IPS-18a (cell line): ENCODE measurements at regions not wholly inside any gene's neighbourhood (a gene's known extent, or its start where the extent isn't known, plus 50 kb on each side); places are given as distances from the start of the nearest gene placed in this dataset.

Experiments used
- H3K27ac ChIP-seq: one replicate; pipeline ENCODE4 v1.5.1; 2013; ENCODE audit warnings: low read length
- H3K27me3 ChIP-seq: one replicate; pipeline ENCODE4 v1.6.1; 2013; ENCODE audit warnings: mild to moderate bottlenecking, low read length; ENCODE audit not compliant: control insufficient read depth, insufficient read depth
- H3K36me3 ChIP-seq: one replicate; pipeline ENCODE4 v1.6.1; 2013; ENCODE audit warnings: low read depth, low read length; ENCODE audit not compliant: control insufficient read depth
- H3K4me1 ChIP-seq: one replicate; pipeline ENCODE4 v1.6.1; 2013; ENCODE audit warnings: low read depth, low read length; ENCODE audit not compliant: control insufficient read depth
- H3K4me3 ChIP-seq: one replicate; pipeline ENCODE4 v1.5.1; 2013; ENCODE audit warnings: low read length
- H3K9ac ChIP-seq: one replicate; pipeline ENCODE4 v1.6.1; 2013; ENCODE audit warnings: mild to moderate bottlenecking, low read length, moderate library complexity
- H3K9me3 ChIP-seq: one replicate; pipeline ENCODE4 v1.6.1; 2013; ENCODE audit warnings: low read depth, low read length; ENCODE audit not compliant: control insufficient read depth

DNA sequence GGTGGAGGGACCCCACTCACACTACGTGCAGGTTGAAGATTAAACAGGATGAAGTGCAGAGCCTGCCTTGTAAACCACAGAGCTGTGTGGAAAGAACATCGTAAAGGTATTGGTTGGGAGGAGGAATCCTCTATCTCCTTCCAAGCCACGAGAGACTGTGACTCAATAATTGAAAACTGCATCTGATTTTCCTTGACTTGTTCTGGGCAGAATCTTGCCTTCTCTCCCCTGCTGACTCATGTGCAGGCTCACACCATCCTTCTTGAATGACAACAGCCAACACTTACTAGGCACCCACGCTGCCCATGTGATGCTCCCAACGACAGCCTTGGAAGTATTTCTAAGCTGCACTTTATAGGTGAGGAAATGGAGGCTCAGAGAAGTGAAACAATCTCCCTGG is 563.0 kb downstream of the MIAT start:
- H3K9ac ChIP-seq: no peak overlapping the region
- H3K36me3 ChIP-seq: no peaks in the 10 kb centered on the region
- no peak overlapping the region for H3K4me3 ChIP-seq

DNA sequence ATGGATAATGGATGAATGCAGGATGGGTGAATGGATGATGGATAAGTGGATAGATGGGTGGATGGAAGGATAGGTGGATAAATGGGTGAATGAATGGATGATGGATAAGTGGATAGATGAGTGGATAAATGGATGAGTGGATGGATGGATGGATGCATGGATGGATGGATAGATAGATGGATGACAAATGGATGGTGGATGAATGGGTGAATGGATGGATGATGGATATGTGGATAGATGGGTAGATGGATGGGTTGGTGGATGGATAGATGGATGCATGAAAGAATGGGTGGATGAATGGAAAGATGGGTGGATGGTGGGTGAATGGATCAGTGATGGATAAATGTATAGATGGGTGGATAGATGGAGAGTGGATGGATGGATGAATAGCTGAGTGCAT is 564.8 kb downstream of the MIAT start:
- H3K4me3 ChIP-seq: no peak overlapping the region
- H3K36me3 ChIP-seq: no peaks in the 10 kb centered on the region
- no peak overlapping the region for H3K9ac ChIP-seq
- no peaks in the 10 kb centered on the region for H3K9me3 ChIP-seq
- no peaks in the 10 kb centered on the region for H3K4me1 ChIP-seq
- H3K27me3 ChIP-seq: no peaks in the 10 kb centered on the region
- H3K27ac ChIP-seq: no peak overlapping the region

More for the DNA sequence above, 563.0 kb downstream of the MIAT start:
- Histone ChIP-seq H3K9me3 (no peaks in the 10 kb centered on the region), H3K27me3 (no peaks in the 10 kb centered on the region), H3K27ac (no peak overlapping the region), H3K4me1 (no peaks in the 10 kb centered on the region)

DNA sequence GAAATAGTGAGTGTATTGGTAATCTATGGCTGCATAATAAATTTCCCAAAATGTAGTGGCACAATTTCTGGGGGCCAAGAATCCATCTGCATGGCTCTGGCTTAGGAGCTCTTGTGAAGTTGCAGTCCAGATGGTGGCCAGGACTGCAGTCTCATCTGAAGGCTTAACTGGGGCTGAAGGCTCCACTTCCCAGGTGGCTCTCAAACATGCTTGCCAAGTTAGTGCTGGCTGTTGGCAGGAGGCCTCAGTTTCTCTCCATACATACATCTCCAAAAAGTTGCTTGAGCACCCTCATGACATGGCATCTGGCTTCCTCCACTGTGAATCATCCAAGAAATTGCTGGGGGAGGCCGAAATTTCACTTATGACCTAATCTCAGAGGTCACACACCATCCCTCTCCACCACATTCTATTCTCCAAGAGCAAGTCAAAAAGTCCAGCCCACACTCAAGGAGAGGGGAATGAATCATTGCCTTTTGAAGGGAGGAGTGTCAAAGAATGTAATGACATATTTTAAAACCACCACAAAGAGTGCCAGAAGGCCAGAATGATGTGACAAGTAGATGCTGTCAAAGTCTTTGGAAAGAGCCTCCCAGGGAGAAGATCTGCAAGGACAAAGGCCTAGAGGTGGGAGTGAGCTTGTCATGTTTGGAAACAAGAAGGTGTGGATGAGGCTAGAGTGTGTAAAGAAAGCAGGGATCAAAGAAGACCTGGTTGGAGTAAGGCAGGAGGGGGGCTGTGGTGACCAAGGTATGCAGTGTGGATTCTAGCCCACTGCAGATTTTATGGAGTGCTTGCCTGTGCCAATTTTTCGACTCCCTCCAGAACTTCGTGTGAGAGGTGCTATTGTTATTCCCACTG is 566.2 kb downstream of the MIAT start:
- no peak overlapping the region for H3K27ac ChIP-seq
- H3K9ac ChIP-seq: no peak overlapping the region
- H3K36me3 ChIP-seq: no peaks in the 10 kb centered on the region
- no peaks in the 10 kb centered on the region for H3K9me3 ChIP-seq
- H3K4me3 ChIP-seq: no peak overlapping the region
- H3K4me1 ChIP-seq: no peaks in the 10 kb centered on the region
- no peaks in the 10 kb centered on the region for H3K27me3 ChIP-seq

DNA sequence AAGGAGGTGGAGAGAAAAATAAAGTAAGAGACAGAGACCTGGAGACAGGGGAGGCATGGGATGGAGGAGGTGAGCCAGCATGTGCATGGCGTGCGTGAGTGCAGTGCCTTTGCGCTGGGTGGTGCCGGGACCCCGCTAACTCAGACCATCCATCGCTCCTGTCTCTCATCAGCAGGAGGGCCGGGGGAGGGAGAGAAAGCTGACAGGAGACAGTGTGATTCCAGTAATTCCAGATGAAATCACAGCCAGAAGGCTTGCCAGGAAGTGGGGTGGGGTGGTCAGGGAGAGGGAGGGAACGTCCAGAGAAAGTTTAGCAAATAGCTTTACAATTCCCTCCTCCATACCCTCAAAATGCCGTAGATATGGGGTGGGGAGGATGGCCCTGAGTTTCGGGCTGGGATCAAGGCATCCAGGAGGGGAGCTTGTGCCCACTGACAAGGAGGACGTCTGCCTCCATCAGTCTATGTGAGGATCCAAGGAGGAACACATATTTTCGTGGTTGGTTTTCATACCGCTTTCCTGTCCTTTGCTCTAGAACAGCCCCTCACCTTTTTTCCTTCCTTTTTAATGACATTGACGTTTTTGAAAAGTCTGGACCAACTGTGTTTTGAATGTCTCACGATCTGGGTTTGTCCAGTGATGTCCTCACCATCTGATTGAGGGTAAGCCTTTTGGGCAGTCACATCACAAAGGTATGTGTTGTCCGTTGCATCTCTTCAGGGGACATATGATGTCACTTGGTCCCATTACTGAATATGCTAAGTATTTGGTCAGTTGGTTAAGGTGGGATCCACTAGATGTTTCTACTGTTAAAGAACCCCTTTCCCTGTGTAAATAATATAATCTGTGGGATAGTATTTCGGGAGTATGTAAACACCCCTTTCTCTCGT is 567.3 kb downstream of the MIAT start:
- H3K4me1 ChIP-seq: no peaks in the 10 kb centered on the region
- no peak overlapping the region for H3K4me3 ChIP-seq
- H3K9ac ChIP-seq: no peak overlapping the region
- H3K27ac ChIP-seq: no peak overlapping the region
- H3K9me3 ChIP-seq: no peaks in the 10 kb centered on the region
- H3K36me3 ChIP-seq: no peaks in the 10 kb centered on the region
- no peaks in the 10 kb centered on the region for H3K27me3 ChIP-seq

DNA sequence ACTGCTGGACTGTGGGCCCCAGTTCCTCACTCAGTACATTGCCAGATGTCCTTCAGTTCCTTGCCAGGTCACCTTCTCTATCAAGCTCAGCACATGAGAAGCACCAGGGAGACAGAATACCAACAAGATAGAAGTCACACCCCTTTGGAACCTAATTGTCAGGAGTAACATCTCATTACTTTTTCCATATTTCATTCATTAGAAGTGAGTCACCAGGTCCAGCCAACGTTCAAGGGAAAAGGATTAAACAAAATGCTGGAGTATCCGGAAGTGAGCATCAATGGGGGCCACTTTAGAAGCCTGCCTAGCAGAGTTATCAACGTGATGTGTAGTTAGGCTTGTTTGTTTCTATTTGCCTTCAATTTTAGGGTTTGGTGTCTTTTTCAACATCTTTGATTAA is 569.3 kb downstream of the MIAT start:
- no peak overlapping the region for H3K4me3 ChIP-seq
- no peaks in the 10 kb centered on the region for H3K4me1 ChIP-seq
- no peaks in the 10 kb centered on the region for H3K36me3 ChIP-seq
- no peaks in the 10 kb centered on the region for H3K9me3 ChIP-seq
- no peak overlapping the region for H3K27ac ChIP-seq
- no peak overlapping the region for H3K9ac ChIP-seq
- H3K27me3 ChIP-seq: no peaks in the 10 kb centered on the region

DNA sequence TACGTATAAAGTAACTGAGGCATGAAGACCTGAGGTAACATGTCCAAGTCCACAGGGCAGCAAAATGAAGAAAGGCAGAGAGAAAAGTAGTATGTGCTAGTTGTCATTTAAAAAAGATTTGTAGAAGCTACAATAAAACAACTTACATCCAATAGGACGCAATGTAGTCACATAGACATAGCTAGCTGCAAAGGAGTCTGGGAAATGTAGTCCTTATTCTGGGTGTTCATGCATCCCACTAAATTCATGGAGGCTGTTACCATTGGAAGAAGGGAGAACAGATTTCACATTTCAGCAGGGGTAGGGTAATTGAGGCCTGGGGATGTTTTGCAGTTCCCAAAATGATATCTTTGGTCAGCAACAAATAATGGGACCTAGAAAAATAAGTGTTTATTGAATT is 571.4 kb downstream of the MIAT start:
- Histone ChIP-seq H3K9me3 (no peaks in the 10 kb centered on the region), H3K4me1 (no peaks in the 10 kb centered on the region)

DNA sequence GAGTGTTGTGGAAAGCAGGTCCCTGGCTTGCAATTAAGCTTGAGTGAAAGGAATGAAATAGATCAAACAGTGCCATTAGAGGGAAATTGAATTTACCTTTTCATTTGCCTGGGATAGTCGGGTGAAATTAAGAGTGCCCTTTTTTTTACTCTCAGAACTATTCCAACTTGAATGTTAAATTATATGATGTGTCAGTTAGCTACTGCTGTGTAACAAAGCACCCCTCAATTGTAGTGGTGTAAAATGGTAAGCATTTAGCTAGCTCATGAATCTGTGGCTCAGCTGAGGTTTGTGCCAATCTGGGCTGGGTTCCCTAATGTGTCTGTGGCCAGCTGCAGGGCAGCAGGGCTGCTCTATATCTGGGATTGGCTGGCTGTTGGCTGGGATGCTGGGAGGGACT is 571.4 kb downstream of the MN1 start:
- Histone ChIP-seq H3K27ac (no peak overlapping the region), H3K36me3 (no peaks in the 10 kb centered on the region), H3K4me3 (no peak overlapping the region), H3K9ac (no peak overlapping the region), H3K9me3 (no peaks in the 10 kb centered on the region), H3K4me1 (no peaks in the 10 kb centered on the region), H3K27me3 (no peaks in the 10 kb centered on the region)

More for the DNA sequence above, 571.4 kb downstream of the MIAT start:
- Histone ChIP-seq H3K9ac (no peak overlapping the region), H3K27me3 (no peaks in the 10 kb centered on the region), H3K4me3 (no peak overlapping the region), H3K36me3 (no peaks in the 10 kb centered on the region), H3K27ac (no peak overlapping the region)

DNA sequence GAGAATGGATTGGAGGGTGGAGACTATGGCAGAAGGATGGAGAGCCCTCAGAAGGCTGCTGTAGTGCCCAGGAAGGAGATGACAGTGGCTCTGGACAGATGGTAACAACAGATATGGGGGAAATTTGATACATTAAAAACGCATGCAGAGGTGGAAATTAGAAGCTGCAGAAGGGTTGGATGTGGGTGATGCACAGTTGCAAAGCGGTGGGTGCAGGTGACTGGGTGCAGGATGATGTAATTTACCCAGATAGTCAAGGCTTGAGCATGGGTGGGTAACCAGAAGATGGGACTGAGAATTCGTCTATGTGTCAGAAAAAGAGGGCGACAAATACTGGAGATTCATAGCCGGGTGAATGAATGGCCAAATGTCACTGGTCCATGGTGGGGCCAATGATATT is 570.3 kb downstream of the MN1 start:
- H3K36me3 ChIP-seq: no peaks in the 10 kb centered on the region
- no peak overlapping the region for H3K9ac ChIP-seq
- H3K4me3 ChIP-seq: no peak overlapping the region
- no peaks in the 10 kb centered on the region for H3K27me3 ChIP-seq
- H3K9me3 ChIP-seq: no peaks in the 10 kb centered on the region
- H3K4me1 ChIP-seq: no peaks in the 10 kb centered on the region
- H3K27ac ChIP-seq: no peak overlapping the region

DNA sequence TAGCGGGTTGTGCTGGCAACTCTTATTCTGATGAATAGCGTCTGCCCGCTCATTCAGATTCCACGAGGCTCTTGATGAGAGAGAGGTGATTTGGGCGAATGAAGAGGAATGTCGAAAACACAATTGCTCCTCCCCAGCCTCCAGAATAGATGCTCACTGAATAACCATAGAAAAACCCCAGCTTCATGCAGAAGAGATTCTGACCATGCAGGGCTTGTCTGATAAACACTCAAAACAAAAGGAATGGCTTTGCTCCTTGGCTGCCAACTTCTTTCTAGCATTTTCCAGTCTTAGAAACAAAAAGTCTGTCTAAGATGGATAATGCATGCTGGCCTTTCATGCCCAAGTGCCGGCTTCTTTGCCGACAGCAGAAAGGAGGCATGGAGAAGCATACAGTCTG is 569.5 kb downstream of the MN1 start:
- Histone ChIP-seq H3K27ac (no peak overlapping the region), H3K27me3 (no peaks in the 10 kb centered on the region), H3K4me1 (no peaks in the 10 kb centered on the region), H3K36me3 (no peaks in the 10 kb centered on the region), H3K9me3 (no peaks in the 10 kb centered on the region), H3K4me3 (no peak overlapping the region), H3K9ac (no peak overlapping the region)

DNA sequence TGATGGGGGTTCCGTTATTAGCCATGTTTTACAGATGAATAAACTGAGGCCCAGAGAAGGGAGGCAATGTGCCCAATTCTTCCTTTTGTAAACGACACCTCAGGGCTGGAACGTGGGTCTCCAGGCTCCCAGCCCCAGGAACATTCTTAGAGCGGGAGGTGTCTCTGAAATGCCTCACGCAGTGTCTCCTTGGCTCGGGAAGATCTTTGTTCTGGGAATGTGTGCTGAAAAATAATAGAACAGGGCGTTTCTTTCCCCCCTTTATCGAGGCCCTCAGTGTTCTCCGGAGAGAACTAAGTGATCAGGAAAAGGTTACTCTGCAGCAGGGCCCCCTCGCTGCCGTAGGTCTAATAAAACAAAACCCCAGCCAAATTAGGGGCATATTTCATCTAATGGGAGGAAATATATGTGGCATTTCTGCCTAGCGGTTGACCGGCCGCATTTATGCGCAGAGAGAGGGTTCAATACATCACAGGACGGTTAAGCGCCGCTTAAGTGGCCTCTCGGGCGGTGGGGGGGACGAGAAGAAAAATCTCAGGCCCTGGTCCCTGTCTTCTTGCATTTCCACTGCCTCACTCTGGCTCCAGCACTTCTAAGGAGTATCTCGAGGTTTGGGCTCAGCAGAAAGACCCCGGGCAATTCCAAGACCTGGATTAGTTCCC is 564.3 kb downstream of the MN1 start:
- Histone ChIP-seq H3K9me3 (no peaks in the 10 kb centered on the region), H3K27ac (no peak overlapping the region), H3K36me3 (no peaks in the 10 kb centered on the region), H3K9ac (no peak overlapping the region), H3K4me3 (no peak overlapping the region), H3K27me3 (no peaks in the 10 kb centered on the region), H3K4me1 (no peaks in the 10 kb centered on the region)

DNA sequence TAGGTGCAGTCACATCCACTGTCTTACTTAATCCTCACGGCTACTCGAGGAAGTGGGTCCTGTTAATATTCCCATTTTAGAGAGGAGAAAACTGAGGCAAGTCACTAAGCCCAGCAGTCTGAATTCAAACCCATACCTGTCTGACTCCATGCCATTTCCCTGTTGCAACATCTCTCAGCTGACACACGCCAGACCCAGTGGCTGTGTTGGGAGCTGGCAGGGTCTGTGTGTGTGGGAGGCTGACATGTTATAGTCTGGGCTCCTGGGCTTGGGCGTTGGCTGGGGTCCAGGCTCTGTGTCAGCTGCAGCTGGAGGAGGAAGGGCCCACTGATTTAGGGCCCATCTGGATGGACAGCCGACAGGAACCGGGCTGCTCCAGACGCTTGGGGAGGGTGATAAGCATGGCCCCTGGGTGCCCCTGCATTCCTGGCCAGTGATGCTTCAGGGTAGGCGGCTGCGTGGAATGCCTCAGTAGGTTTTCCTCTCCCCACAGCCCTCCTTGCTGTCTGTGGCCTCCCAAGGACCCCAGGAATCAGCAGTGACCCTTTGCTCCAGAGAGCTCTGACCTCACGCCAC is 562.5 kb downstream of the MN1 start:
- Histone ChIP-seq H3K27ac (no peak overlapping the region), H3K36me3 (no peaks in the 10 kb centered on the region), H3K9ac (no peak overlapping the region), H3K4me3 (no peak overlapping the region), H3K27me3 (no peaks in the 10 kb centered on the region), H3K9me3 (no peaks in the 10 kb centered on the region), H3K4me1 (no peaks in the 10 kb centered on the region)
